Endodermal cell (in vitro differentiated cells): ENCODE measurements at regions not wholly inside any gene's neighbourhood (a gene's known extent, or its start where the extent isn't known, plus 50 kb on each side); places are given as distances from the start of the nearest gene placed in this dataset.

ENCODE experiments used
- DNase-seq: peaks from one replicate; pipeline ENCODE4 v3.0.0-alpha.2; 2017
- H3K27ac ChIP-seq: 2 replicates; pipeline ENCODE4 v1.5.1; 2013; ENCODE audit warnings: mild to moderate bottlenecking, low read depth, low read length, moderate library complexity
- H3K27me3 ChIP-seq: 2 replicates; pipeline ENCODE4 v1.6.1; 2013; ENCODE audit warnings: mild to moderate bottlenecking, low read length, moderate library complexity; ENCODE audit not compliant: insufficient read depth, control insufficient read depth, poor library complexity, severe bottlenecking
- H3K36me3 ChIP-seq: 2 replicates; pipeline ENCODE4 v1.7.0; 2013; ENCODE audit warnings: mild to moderate bottlenecking, low read length, moderate library complexity; ENCODE audit not compliant: control insufficient read depth, insufficient read depth
- H3K4me1 ChIP-seq: one replicate; pipeline ENCODE4 v1.7.0; 2013; ENCODE audit warnings: low read length; ENCODE audit not compliant: control insufficient read depth, insufficient read depth
- H3K4me3 ChIP-seq: 2 replicates; pipeline ENCODE4 v1.5.1; 2013; ENCODE audit warnings: mild to moderate bottlenecking, low read length, moderate library complexity
- H3K9ac ChIP-seq: 2 replicates; pipeline ENCODE4 v1.6.1; 2013; ENCODE audit warnings: mild to moderate bottlenecking, low read length, moderate library complexity; ENCODE audit not compliant: poor library complexity, severe bottlenecking; ENCODE audit errors: extremely low read depth
- H3K9me3 ChIP-seq: 2 replicates; pipeline ENCODE4 v1.6.1; 2013; ENCODE audit warnings: mild to moderate bottlenecking, low read length, moderate library complexity; ENCODE audit not compliant: control insufficient read depth
- H3K27ac Mint-ChIP-seq: 2 replicates; pipeline ENCODE4 v1.8.0; 2020; ENCODE audit warnings: mixed read lengths
- H3K27me3 Mint-ChIP-seq: 2 replicates; pipeline ENCODE4 v1.8.0; 2021; ENCODE audit warnings: mild to moderate bottlenecking, mixed read lengths; ENCODE audit not compliant: insufficient read depth
- H3K36me3 Mint-ChIP-seq: 2 replicates; pipeline ENCODE4 v1.8.0; 2020; ENCODE audit warnings: low read depth, mixed read lengths
- H3K4me1 Mint-ChIP-seq: 2 replicates; pipeline ENCODE4 v1.8.0; 2020; ENCODE audit warnings: mixed read lengths
- H3K4me3 Mint-ChIP-seq: 2 replicates; pipeline ENCODE4 v1.8.0; 2020; ENCODE audit warnings: mild to moderate bottlenecking, moderate library complexity, mixed read lengths
- H3K9me3 Mint-ChIP-seq: 2 replicates; pipeline ENCODE4 v1.8.0; 2020; ENCODE audit warnings: mild to moderate bottlenecking, mixed read lengths
- CTCF ChIP-seq: fragments of 200-600 bp; sonication (generic); conservative IDR thresholded peaks from 2 replicates; pipeline ENCODE4 v1.5.0; 2021; ENCODE audit warnings: antibody characterized with exemption, mild to moderate bottlenecking
- WGBS, 2 experiments: methylation state at CpG; one replicate each; pipeline versions ENCODE4 v1.1.5 to v1.1.7; 2013; ENCODE audit warnings: missing lambda C conversion rate in 2 of 2, mixed read lengths in 1 of 2; ENCODE audit not compliant: insufficient coverage in 1 of 2, insufficient read length in 1 of 2; 5-methylcytosine and 5-hydroxymethylcytosine counted together

GRCh38 chr1:220347654-220348175 is 75.5 kb upstream of the RAB3GAP2 start:
- no peak overlapping the region for H3K4me3 Mint-ChIP-seq
- H3K27ac Mint-ChIP-seq, result no peak overlapping the region
- Histone ChIP-seq H3K27me3 (no peaks in the 10 kb centered on the region), H3K9me3 (no peaks in the 10 kb centered on the region), H3K36me3 (no peaks in the 10 kb centered on the region), H3K27ac (no peak overlapping the region), H3K4me3 (no peak overlapping the region), H3K9ac (no peak overlapping the region), H3K4me1 (no peaks in the 10 kb centered on the region)
- no peak for DNase-seq
- TF ChIP-seq CTCF, result no peak
- peaks cover 2% of the 10 kb centered on the region for H3K4me1 Mint-ChIP-seq
- 91 to 96% methylated on average over 7 to 8 of the region's 8 CpGs for WGBS, 2 experiments
- H3K9me3 Mint-ChIP-seq, result no peaks in the 10 kb centered on the region
- no peaks in the 10 kb centered on the region for H3K36me3 Mint-ChIP-seq
- no peaks in the 10 kb centered on the region for H3K27me3 Mint-ChIP-seq

- no peaks in the 10 kb centered on the region for H3K36me3 ChIP-seq
- H3K27ac Mint-ChIP-seq, result no peak overlapping the region
- no peaks in the 10 kb centered on the region for H3K27me3 ChIP-seq
- TF ChIP-seq CTCF, result no peak
- no peak overlapping the region for H3K4me3 ChIP-seq
- H3K9me3 Mint-ChIP-seq, result no peaks in the 10 kb centered on the region
- 88 to 92% methylated on average over 1 to 3 of the region's 3 CpGs for WGBS, 2 experiments
- H3K27me3 Mint-ChIP-seq, result no peaks in the 10 kb centered on the region
- H3K27ac ChIP-seq, result no peak overlapping the region
- H3K9ac ChIP-seq, result no peak overlapping the region
- H3K9me3 ChIP-seq, result no peaks in the 10 kb centered on the region
- H3K4me1 ChIP-seq, result no peaks in the 10 kb centered on the region
- H3K36me3 Mint-ChIP-seq, result no peaks in the 10 kb centered on the region
- no peak overlapping the region for H3K4me3 Mint-ChIP-seq
- DNase-seq, result no peak
- no peaks in the 10 kb centered on the region for H3K4me1 Mint-ChIP-seq
Measured at GRCh38 chr1:220344745-220345144, 72.5 kb upstream of the RAB3GAP2 start.

- Histone ChIP-seq H3K4me1 (no peaks in the 10 kb centered on the region), H3K36me3 (no peaks in the 10 kb centered on the region), H3K27ac (no peak overlapping the region), H3K27me3 (no peaks in the 10 kb centered on the region), H3K9ac (no peak overlapping the region), H3K4me3 (no peak overlapping the region), H3K9me3 (no peaks in the 10 kb centered on the region)
- no peak overlapping the region for H3K27ac Mint-ChIP-seq
- no peak overlapping the region for H3K4me3 Mint-ChIP-seq
- WGBS, 2 experiments, result 94 to 100% methylated on average over 3 to 5 of the region's 5 CpGs
- no peaks in the 10 kb centered on the region for H3K9me3 Mint-ChIP-seq
- no peak for DNase-seq
- TF ChIP-seq CTCF, result no peak
- H3K27me3 Mint-ChIP-seq, result no peaks in the 10 kb centered on the region
- H3K36me3 Mint-ChIP-seq, result no peaks in the 10 kb centered on the region
- H3K4me1 Mint-ChIP-seq, result peaks cover 11% of the 10 kb centered on the region
Measured at GRCh38 chr1:220342853-220343252, 70.6 kb upstream of the RAB3GAP2 start.
